H1 (cell line): ENCODE measurements at regions not wholly inside any gene's neighbourhood (a gene's known extent, or its start where the extent isn't known, plus 50 kb on each side); places are given as distances from the start of the nearest gene placed in this dataset.

Experiments
- EZH2 ChIP-seq: fragments of 200-600 bp; sonication (generic); IDR thresholded peaks from 2 replicates; pipeline ENCODE4 v1.7.1; 2012; ENCODE audit warnings: low read depth, mild to moderate bottlenecking, moderate library complexity, low read length, inconsistent platforms; ENCODE audit not compliant: severe bottlenecking
- RXRA ChIP-seq: IDR thresholded peaks from 2 replicates; pipeline ENCODE4 v1.6.1; 2011; ENCODE audit warnings: low read depth, mild to moderate bottlenecking, low read length, moderate library complexity; ENCODE audit not compliant: insufficient read depth
- SP2 ChIP-seq: IDR thresholded peaks from 2 replicates; pipeline ENCODE4 v1.6.1; 2012; ENCODE audit warnings: mild to moderate bottlenecking, low read length, inconsistent platforms

GRCh38 chr7:79877874-79878465, 256.7 kb upstream of the GNAI1 start (continued):
- TF ChIP-seq EZH2 (no peak), RXRA (no peak), SP2 (no peak)
